Kasumi-1 (cell line): ENCODE measurements at regions not wholly inside any gene's neighbourhood (a gene's known extent, or its start where the extent isn't known, plus 50 kb on each side); places are given as distances from the start of the nearest gene placed in this dataset.

Source experiments
- DNase-seq, 2 experiments: peaks; one replicate each; lab custom pipeline; 2025; lab: John Stamatoyannopoulos, UW

DNA sequence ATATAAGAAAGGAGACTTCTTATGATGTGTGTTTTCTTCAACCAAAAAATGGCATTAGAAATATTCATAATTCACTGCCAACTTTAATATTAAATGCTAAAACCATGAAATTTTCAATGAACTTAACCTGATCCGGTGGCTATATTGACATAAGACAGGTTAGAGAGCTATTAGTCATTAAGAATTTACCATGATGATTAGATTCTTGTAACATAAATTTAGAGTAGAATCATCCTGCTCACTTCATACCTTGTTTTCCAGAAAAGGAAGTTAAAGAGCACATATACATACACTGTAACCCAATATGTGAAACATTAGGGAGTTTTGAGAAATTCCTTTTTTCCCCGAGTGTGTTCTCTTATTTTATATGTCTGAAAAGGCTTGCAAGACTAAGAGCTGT, 430.3 kb upstream of the SEMA3A start:
- DNase-seq: no peak

DNA sequence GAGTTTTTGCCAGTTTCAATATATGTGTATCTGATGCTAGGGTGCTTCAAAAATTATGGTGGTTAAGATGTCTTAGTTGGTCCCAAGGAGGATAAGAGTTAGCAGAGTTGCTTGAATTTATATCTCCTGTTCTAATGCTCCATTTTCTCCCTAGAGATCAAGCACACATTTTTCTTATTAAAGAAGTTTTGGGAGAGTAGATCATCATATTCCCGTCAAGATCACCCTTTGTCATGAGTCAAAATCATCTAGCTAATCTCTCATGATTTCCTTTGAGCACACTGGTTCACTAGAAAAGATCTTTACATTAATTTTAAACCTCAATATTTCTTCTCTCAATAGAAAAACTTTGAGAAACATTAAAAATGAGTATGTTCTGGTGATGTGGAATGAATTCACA, 429.9 kb upstream of the SEMA3A start:
- no peak for DNase-seq

DNA sequence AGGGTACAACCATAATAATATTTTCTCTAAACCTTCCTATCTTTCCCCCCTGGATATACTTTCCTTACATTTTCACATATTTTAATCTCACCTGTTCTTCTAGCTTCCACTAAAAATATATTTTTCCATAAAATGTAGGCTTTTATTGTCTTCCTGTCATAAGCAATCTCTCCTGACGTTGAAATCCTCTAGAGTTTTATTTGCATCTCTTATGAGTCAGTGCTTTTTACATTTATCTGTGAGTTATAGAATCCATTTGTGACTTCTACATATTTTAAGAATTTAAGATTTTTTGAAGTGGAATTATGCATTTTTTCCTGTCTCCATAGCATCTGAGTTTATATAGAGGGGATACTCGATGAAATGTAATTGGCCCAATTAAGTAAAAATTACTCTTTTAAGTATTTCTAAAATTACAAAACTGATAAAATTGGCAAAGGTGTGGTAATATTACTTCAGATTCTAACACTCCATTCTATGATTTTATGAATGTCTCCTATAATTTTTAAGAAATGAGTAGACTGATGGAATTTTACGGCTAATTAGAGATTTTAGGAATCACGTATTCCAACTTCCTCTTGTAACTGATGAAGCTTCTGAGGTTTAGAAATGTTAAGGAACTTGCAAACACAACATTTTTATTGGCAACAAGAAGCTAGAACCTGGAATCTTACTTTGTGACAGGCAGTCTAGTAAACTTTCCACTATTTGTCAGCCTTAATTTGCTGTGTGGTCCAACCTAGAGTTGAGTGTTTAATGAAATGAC, 422.9 kb upstream of the SEMA3A start:
- no peak for DNase-seq

DNA sequence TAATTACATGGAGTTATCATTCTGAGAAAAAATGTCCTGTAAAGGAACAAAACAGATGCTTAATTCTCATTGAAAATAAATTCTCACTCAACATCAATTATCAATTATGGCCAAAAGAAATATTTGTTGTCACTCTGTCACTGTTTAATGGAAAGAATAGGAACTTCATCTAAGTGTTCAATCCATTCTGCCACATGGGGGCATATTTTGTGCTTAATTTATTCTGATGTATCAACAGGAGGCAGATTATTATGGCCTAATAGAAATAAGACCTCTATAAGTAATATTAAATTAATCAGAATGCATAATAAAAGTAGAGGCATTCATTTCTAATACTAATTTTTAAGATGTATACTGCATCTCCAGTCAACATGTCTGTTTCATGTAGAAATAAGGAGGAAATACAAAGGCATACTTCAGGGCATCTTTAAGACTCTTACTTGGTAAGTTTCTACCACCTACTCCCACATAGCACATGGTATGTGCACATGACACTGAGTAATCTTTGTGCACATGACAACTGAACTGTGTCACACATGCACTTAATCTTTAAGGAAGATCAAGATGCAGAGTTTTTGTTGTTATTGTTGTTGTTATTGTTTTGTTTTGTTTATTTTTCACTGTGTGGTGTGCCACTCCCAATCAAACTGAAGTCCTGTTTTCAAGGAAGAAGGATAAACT, 420.4 kb upstream of the SEMA3A start:
- peak; percentile 15 to 34 for DNase-seq

DNA sequence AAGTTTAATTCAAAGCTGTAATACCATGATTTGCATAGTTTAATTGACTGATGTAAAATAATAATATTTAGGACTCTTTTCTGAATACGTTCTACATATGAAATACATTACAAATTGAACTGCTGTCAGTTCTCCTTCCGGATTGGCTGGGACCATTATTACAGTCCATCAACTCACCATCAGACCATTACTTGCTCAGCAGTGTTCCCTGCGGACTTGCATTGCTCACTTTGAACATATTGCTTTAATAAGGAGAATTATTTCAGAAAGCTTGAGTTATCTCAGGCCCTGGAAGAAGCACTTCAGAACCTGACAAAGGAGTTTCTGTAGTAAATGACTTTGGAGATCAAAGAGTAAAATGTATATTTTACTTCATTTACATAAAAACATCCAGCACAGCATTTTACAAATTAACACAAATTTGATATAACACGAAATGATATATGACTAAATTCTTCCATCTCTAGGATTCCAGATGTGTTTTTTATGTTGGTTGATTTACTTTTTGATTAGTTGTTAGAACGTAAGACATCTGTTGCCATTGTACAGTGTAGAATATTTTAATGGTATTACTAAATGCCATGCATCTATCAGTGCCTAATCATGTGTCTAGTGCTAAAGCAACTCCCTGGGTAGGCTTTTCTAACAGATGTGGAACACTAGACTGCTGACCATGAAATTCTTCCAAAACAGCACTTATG, 418.5 kb upstream of the SEMA3A start:
- DNase-seq: no peak

GRCh38 chr7:84611391-84611790, 416.8 kb upstream of the SEMA3A start:
- DNase-seq: no peak

GRCh38 chr7:84610390-84610789, 415.8 kb upstream of the SEMA3A start:
- no peak for DNase-seq

DNA sequence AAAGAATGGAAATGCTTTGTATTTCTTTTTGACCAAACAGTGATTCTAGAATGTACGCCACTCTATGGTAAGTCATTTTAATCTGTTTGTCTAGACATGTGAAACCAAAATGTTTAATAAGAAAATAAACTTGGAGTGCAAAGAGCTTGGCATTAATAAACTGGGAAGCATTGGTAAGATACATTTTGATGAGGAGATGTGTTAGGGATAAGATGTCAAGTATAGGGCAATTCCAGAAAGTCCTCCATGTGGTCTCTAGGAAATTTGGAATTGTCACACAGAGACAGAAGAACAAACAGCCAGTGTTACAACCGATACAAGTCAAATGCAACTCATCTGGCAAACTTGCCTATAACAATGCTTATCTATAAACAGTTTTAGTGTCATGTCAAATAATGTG, 410.7 kb upstream of the SEMA3A start:
- DNase-seq: no peak

GRCh38 chr7:84603545-84603944, 409.0 kb upstream of the SEMA3A start:
- DNase-seq: no peak

GRCh38 chr7:84595026-84595425, 400.4 kb upstream of the SEMA3A start:
- DNase-seq: no peak

DNA sequence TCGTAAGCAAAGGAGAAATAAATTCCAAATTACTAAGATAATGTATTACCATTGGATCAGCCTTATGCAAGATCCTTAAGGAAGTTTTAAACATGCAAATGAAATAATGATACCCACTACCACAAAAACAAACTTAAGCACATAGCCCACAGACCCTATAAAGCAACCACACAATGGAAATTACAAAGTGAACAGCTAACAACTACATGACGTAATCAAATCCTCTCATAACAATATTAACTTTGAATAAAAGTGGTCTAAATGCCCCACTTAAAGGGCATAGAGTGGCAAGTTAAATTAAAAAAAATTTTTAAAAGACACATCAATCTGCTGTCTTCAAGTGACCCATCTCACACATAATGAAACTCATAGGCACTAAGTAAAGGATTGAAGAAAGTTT, 397.3 kb upstream of the SEMA3A start:
- no peak for DNase-seq

GRCh38 chr7:84589012-84589411, 394.4 kb upstream of the SEMA3A start:
- no peak for DNase-seq

DNA sequence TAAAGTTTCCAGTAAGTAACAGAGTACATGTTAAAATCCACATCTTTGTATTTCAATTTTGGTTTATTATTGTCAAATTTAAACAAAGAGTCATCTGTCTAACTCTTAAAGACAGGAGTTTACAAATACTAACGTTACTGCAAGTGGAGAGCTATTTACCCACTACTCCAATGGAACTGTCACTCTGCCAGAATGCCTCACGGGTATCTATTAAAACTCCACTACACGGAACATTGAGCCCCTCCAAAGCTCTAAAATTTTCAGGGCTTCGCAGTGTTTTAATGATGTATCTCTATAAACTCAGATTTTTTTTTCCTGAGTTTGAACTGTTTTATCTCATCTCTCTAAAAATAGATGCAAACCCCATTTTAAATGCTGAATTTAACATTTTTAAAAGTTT, 388.7 kb upstream of the SEMA3A start:
- no peak for DNase-seq

- no peak for DNase-seq
Measured at GRCh38 chr7:84582747-84583146, 388.2 kb upstream of the SEMA3A start.

DNA sequence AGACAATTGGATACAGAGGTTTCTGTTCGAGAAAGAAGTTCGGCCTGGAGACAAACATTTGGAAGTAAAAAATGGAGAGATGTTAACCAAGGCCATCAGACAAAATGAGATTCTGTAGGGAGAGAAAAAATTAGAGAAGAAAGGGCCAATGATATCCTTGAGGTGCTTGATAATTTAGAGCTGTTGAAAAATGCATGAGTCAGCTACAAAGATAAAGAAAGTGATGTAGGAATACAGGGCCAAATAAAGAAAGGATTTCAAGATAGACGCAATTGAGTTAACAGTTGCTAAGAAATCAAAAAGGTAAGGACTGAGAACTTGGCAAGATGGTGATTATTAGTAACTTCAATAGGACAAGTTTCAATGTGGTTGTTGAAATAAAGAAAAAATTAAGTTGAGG, 384.2 kb upstream of the SEMA3A start:
- DNase-seq: no peak

GRCh38 chr7:84568781-84569180, 374.2 kb upstream of the SEMA3A start:
- DNase-seq: no peak

- no peak for DNase-seq
Measured at GRCh38 chr7:84565345-84566074, 370.9 kb upstream of the SEMA3A start.

GRCh38 chr7:84553711-84554110, 359.1 kb upstream of the SEMA3A start:
- no peak for DNase-seq

DNA sequence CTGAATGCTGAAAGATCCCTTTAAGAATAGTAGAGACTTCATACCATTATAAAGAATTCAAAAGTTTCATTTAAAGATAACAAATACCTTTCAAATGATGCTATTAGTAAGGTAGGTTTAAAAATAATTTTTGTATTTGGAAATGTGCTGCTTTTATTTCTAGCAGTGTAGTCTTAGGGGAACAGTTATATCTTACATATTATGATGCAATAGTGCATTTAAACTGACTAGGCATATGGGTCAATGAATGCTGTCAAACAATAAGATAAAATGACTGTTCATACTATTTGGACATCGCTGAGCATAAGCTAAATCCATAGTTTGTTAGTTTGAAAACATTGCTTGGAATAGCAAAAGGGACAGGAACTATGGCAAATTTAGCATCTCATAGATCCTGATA, 354.8 kb upstream of the SEMA3A start:
- no peak for DNase-seq

DNA sequence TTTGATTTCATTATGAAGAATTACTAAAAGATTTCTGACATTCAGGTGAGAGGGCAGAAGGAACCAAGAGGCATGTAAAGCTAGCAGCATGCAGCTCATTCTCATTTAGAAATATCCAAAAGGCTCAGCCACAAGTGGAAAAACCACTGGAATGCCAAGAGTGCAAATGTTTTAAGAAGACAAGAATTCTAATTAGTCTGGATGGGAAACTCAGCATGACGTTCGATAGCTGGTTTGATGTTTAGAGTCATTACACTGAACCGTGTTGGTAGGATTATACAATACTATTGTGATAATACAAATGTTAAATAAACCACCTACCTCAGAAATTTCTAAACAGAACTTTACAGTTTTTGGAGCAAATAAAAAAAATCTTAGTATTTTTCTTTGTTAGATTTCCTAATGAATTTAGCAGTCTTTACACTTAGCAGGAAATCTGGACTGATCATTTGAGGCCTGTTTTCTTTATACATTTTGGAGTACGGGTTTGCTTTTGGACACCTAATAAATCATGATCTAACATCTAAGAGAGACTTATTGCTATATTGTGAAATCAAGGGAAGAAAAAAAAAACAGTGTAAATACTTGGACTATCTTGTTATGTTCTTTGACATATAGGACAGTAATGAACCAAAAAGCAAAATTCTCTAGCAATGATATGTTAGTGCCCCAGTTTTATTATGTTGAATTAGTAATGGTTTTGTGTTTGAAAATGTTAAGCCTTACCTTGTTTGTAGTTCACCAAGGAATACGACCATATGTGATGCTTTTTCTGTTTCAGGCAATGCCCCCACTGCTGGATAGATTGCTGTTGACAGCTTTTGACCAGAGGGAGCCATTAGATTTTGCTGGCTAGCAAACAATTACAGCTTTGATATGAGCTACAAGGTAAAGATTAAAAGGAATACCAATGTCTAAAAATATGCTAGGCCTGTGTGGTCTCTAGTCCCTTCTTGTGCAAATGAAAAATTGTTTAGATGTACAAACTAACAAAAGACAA, 354.1 kb upstream of the SEMA3A start:
- DNase-seq: no peak

- no peak for DNase-seq
Measured at GRCh38 chr7:84547331-84547730, 352.7 kb upstream of the SEMA3A start.
